ENCODE measurements at regions not wholly inside any gene's neighbourhood (a gene's known extent, or its start where the extent isn't known, plus 50 kb on each side); places are given as distances from the start of the nearest gene placed in this dataset.

DNA sequence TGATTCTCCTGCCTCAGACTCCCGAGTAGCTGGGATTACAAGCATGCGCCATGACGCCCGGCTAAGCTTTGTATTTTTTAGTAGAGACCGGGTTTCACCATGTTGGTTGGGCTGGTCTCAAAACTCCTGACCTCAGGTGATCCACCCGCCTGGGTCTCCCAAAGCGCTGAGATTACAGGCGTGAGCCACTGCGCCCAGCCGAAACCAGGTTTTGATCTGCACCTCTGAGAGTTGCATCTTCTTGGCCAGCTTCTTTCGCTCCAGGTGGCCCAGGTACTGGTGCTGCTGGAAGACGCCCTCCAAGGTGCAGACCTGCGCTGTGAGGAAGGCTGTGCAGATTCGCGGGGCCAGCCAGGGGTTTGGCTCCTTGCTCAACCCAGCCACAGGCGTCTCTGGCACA is 275.4 kb upstream of the LRRC3B start:
- Mint-ChIP-seq H3K4me3 (no peak overlapping the region), H3K36me3 (ENCODE audit: low read depth) (no peaks in the 10 kb centered on the region), H3K27me3 (ENCODE audit: insufficient read depth) (no peaks in the 10 kb centered on the region), H3K27ac (no peak overlapping the region), H3K4me1 (ENCODE audit: low read depth) (no peaks in the 10 kb centered on the region), H3K9me3 (peaks cover 14% of the 10 kb centered on the region)
- DNase-seq (ENCODE audit: low spot score): no peak
- intact Hi-C loops (cut with micrococcal nuclease): no loop called here

DNA sequence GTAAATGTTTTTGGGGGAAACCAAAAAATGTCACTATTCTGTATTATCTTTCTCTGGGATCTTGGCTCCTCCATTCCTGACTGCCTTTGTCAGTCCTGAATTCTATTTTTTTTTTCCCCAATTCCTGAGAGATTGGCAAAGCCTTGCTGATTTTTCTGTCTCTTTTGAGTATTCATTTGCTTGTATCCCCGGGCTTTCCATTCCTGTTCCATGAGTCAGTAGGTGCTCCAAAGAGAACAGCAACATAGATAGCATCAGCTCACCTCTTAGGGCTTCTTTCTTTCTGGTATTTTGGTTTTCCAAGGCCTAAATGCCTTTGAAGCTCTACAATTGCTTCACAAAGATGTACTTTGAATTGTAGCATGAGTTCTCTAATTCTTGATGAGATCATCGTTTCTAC is 271.7 kb upstream of the LRRC3B start:
- Mint-ChIP-seq H3K27me3 (ENCODE audit: insufficient read depth) (no peaks in the 10 kb centered on the region), H3K36me3 (ENCODE audit: low read depth) (no peaks in the 10 kb centered on the region), H3K27ac (no peak overlapping the region), H3K9me3 (peaks cover 24% of the 10 kb centered on the region), H3K4me3 (no peak overlapping the region), H3K4me1 (ENCODE audit: low read depth) (no peaks in the 10 kb centered on the region)
- intact Hi-C loops (cut with micrococcal nuclease): no loop called here
- DNase-seq (ENCODE audit: low spot score): no peak

DNA sequence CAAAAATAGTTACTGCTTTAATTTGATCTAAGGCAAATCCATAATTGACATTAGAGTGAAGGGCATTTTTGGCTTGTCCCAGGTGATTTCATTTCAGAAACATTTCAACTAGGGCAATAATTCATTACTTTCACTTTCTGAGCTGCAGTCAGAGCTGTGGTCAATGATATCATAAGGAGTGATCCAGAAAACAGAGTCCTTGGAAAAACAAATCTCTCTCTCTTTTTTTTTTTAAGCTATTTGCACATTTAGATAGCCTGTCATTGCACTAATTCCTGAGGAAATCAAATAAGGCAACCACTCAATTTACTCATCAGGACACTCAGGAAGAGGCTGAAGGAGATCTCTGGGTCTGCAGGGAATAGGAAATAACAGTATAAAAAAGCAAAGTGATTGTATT is 269.5 kb upstream of the LRRC3B start:
- Mint-ChIP-seq H3K36me3 (ENCODE audit: low read depth) (no peaks in the 10 kb centered on the region), H3K27me3 (ENCODE audit: insufficient read depth) (no peaks in the 10 kb centered on the region), H3K4me3 (no peak overlapping the region), H3K9me3 (peaks cover 14% of the 10 kb centered on the region), H3K27ac (no peak overlapping the region), H3K4me1 (ENCODE audit: low read depth) (no peaks in the 10 kb centered on the region)
- DNase-seq (ENCODE audit: low spot score): no peak
- intact Hi-C loops (cut with micrococcal nuclease): no loop called here

DNA sequence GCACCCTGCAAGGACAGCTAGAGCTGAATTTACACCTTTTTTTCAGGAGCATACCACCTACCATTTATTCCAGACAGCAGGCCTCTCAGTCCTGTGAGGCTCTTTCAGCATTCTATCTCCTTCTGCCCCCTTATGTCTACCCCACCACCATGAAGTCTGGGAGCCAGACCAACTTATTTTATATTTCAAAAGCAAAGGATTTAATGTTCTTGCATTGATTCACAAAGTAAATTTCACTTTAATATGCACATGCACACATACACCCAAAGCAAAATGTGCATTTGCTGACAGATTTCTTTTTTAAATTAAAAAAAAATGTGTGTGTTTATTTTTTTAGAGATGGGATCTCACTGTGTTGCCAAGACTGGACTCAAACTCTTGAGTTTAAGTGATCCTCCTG is 264.2 kb upstream of the LRRC3B start:
- Mint-ChIP-seq H3K27ac (no peak overlapping the region), H3K27me3 (ENCODE audit: insufficient read depth) (no peaks in the 10 kb centered on the region), H3K36me3 (ENCODE audit: low read depth) (no peaks in the 10 kb centered on the region), H3K4me1 (ENCODE audit: low read depth) (no peaks in the 10 kb centered on the region), H3K4me3 (no peak overlapping the region), H3K9me3 (peaks cover 14% of the 10 kb centered on the region)
- DNase-seq (ENCODE audit: low spot score): no peak
- intact Hi-C loops (cut with micrococcal nuclease): no loop called here

DNA sequence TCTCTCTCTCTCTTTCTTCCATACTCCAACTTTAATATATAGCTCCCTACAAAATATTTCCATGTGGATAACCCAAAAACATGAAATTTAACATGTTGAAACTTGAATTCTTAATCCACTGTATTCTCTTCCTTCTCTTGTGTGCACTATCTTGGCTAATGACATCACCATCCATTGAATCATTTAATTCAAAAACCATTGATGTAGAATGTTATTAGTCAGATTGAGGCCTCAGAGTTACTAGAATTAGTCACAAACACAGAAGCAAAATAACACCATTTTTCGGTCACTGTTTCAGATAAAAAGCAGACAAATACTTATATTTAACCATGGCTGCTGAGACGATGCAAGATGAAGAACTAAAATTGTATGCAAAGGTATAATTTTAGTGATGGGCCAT is 256.9 kb upstream of the LRRC3B start:
- Mint-ChIP-seq H3K4me3 (no peak overlapping the region), H3K27ac (no peak overlapping the region), H3K4me1 (ENCODE audit: low read depth) (no peaks in the 10 kb centered on the region), H3K9me3 (peaks cover 8% of the 10 kb centered on the region), H3K27me3 (ENCODE audit: insufficient read depth) (peaks cover 2% of the 10 kb centered on the region), H3K36me3 (ENCODE audit: low read depth) (no peaks in the 10 kb centered on the region)
- no peak for DNase-seq (ENCODE audit: low spot score)
- intact Hi-C loops (cut with micrococcal nuclease): no loop called here

DNA sequence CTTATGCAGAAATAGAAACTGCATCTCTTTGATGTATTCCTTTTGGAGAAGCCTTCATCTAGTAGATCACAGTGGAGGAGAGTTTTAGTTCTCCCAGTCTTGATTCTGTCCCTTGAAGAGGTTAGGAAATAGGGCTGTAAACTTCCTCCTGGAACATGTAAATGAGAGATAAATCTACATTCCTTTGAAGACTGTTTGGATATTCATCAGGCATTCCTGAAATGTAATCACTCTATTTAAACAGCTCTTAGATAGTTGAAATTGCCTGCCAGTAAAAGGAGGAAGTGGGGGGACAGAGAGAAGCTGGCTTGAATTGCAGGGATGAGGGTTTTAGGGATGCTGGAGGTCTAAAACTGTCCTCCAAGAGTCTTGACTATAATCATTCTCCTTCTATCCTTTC is 254.3 kb upstream of the LRRC3B start:
- no peak for DNase-seq (ENCODE audit: low spot score)
- no peaks in the 10 kb centered on the region for H3K4me1 Mint-ChIP-seq (ENCODE audit: low read depth)
- H3K36me3 Mint-ChIP-seq (ENCODE audit: low read depth): no peaks in the 10 kb centered on the region
- peaks cover 4% of the 10 kb centered on the region for H3K9me3 Mint-ChIP-seq
- peaks cover 2% of the 10 kb centered on the region for H3K27me3 Mint-ChIP-seq (ENCODE audit: insufficient read depth)
- H3K4me3 Mint-ChIP-seq: no peak overlapping the region
- no peak overlapping the region for H3K27ac Mint-ChIP-seq
- intact Hi-C loops (cut with micrococcal nuclease): no loop called here

DNA sequence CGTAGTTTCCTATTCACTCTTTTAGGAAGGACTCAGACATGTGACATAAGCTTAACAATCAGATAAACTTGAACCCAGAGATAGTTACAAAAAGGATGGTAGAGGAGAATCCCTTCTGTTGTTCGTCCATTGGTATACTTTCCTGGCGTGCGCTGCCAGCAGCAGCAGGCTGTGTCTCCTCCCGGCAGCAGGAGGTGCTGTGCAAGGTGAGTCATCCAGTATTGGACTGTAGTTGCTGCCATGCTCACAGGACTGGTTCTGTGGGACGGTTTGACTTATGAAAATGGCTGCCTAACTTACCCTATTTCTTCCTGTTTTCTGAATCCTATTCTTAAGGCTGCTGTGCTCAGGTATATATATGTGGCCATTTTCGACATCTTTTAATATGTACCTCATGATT is 253.4 kb upstream of the LRRC3B start:
- Mint-ChIP-seq H3K4me1 (ENCODE audit: low read depth) (no peaks in the 10 kb centered on the region), H3K27me3 (ENCODE audit: insufficient read depth) (peaks cover 2% of the 10 kb centered on the region), H3K4me3 (no peak overlapping the region), H3K27ac (no peak overlapping the region), H3K9me3 (peaks cover 4% of the 10 kb centered on the region), H3K36me3 (ENCODE audit: low read depth) (no peaks in the 10 kb centered on the region)
- no peak for DNase-seq (ENCODE audit: low spot score)
- intact Hi-C loops (cut with micrococcal nuclease): no loop called here

DNA sequence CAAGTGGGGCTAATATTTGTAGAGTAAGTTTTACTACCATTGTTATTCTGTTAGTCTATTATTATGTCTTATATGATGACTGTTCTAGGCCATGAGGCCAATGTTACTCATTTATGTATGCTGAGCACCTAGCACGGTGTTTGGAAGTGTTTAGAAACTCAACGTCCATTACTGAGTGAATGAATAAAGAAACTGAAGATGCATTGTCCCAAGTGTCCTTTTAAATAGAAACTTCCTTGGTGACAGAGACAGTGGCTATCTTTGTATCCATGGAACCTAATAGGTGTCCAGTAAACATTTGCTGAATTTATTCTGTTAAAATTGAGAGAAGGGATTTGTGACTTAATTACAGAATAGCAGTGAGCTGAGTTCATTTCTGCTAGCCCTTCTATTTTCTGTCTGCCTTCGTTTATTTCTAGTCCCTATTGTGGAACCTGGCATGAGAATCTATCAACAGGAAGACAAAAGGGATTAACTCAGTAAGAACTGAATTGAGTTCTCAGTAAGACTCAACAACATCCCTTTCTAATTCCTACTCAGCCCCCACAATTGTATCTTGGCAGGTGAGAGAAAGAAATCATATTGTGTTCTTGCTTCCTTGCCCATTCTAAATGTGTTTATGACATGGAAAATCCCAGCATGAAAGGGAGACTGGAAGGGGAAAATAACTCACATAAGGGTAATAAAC is 246.6 kb upstream of the LRRC3B start:
- H3K27ac Mint-ChIP-seq: no peak overlapping the region
- no peaks in the 10 kb centered on the region for H3K27me3 Mint-ChIP-seq (ENCODE audit: insufficient read depth)
- intact Hi-C loops (cut with micrococcal nuclease): no loop called here
- no peaks in the 10 kb centered on the region for H3K4me1 Mint-ChIP-seq (ENCODE audit: low read depth)
- DNase-seq (ENCODE audit: low spot score): no peak
- H3K36me3 Mint-ChIP-seq (ENCODE audit: low read depth): no peaks in the 10 kb centered on the region
- no peak overlapping the region for H3K4me3 Mint-ChIP-seq
- peaks cover 4% of the 10 kb centered on the region for H3K9me3 Mint-ChIP-seq

DNA sequence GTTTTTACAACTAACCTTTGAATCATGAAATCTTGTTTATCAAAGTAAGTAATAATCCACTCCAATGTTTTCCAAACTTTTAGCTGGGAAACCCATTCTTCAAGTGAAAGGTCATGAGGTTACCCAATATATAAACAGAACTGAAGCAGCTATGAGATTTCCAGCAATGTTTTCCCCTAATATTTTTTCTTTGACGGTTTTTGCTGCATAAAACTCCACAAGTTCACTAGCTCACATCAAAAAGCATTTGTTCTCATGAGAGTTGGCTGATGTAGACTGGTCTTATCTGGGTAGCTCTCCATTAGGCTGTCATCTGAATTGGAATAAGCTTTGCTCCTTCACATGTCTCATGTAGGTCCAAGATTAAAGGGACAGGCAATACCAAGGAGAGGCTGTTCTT is 241.2 kb upstream of the LRRC3B start:
- no peak for DNase-seq (ENCODE audit: low spot score)
- intact Hi-C loops (cut with micrococcal nuclease): no loop called here
- Mint-ChIP-seq H3K36me3 (ENCODE audit: low read depth) (no peaks in the 10 kb centered on the region), H3K27ac (no peak overlapping the region), H3K4me3 (no peak overlapping the region), H3K9me3 (no peaks in the 10 kb centered on the region), H3K4me1 (ENCODE audit: low read depth) (no peaks in the 10 kb centered on the region), H3K27me3 (ENCODE audit: insufficient read depth) (no peaks in the 10 kb centered on the region)

DNA sequence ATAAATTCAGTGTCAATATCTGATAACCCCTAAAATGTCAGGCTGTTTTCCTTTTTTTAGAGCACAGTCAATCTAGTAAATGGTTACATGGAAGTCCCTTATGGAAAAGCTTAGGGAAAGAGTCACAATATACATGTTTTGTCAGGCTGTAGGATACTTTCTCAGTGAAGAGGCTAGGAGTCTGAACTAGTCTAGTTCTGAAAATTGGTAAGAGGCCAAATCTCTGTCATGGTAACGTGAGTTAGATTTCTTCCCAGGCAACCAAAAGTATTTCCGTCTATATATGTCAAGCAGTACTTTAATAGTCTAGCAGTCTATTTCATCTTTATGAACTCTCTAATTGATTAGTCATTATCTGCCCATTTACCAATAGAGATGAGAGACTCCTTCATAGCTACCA is 215.9 kb upstream of the LRRC3B start:
- H3K9me3 Mint-ChIP-seq: peaks cover 26% of the 10 kb centered on the region
- H3K27me3 Mint-ChIP-seq (ENCODE audit: insufficient read depth): no peaks in the 10 kb centered on the region
- H3K36me3 Mint-ChIP-seq (ENCODE audit: low read depth): peaks cover 1% of the 10 kb centered on the region
- no peak for DNase-seq (ENCODE audit: low spot score)
- no peak overlapping the region for H3K4me3 Mint-ChIP-seq
- H3K27ac Mint-ChIP-seq: no peak overlapping the region
- no peaks in the 10 kb centered on the region for H3K4me1 Mint-ChIP-seq (ENCODE audit: low read depth)
- intact Hi-C loops (cut with micrococcal nuclease): no loop called here

DNA sequence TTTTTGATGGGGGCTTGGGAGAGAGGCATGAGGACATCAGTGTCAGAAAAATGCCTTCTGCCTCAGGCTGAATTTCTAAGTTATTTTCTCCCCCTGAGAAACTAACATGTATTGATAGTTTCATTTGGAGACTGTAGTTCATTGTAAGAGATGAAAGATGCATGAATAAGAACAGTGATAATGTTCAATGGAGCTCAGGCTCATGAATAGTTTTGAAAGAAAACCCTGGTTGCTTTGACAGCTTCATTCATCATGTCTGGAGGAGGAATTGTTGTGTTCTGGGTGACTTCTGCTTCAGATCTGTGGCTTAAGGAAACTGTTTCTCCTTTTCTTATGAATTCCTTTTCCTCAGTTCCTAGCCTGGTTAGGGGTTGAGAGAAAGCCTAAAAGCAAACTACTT is 204.0 kb upstream of the LRRC3B start:
- H3K9me3 Mint-ChIP-seq: peaks cover 6% of the 10 kb centered on the region
- no peak overlapping the region for H3K27ac Mint-ChIP-seq
- intact Hi-C loops (cut with micrococcal nuclease): no loop called here
- no peaks in the 10 kb centered on the region for H3K4me1 Mint-ChIP-seq (ENCODE audit: low read depth)
- no peaks in the 10 kb centered on the region for H3K27me3 Mint-ChIP-seq (ENCODE audit: insufficient read depth)
- H3K36me3 Mint-ChIP-seq (ENCODE audit: low read depth): no peaks in the 10 kb centered on the region
- no peak for DNase-seq (ENCODE audit: low spot score)
- no peak overlapping the region for H3K4me3 Mint-ChIP-seq

DNA sequence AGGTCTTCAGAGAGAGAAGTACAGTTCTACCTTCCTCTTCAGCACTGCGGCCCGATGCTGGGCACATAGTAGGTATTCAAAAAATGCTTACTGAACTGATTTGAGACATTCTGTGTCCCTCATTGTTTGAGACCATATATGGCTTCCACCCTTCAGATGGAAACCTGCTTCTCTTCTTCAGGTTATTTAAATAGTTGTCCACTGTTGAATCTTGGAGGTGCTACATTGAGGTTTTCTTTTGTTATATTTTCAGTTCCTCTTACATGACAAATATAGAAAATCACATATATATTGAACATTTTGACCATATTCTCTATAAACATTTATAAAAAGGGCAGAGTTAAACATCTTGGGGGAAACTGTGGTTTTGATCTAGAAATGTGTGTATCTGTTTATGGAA is 200.2 kb upstream of the LRRC3B start:
- intact Hi-C loops (cut with micrococcal nuclease): no loop called here
- H3K9me3 Mint-ChIP-seq: peaks cover 3% of the 10 kb centered on the region
- H3K4me3 Mint-ChIP-seq: no peak overlapping the region
- H3K27me3 Mint-ChIP-seq (ENCODE audit: insufficient read depth): no peaks in the 10 kb centered on the region
- H3K36me3 Mint-ChIP-seq (ENCODE audit: low read depth): no peaks in the 10 kb centered on the region
- DNase-seq (ENCODE audit: low spot score): no peak
- H3K4me1 Mint-ChIP-seq (ENCODE audit: low read depth): no peaks in the 10 kb centered on the region
- H3K27ac Mint-ChIP-seq: no peak overlapping the region

DNA sequence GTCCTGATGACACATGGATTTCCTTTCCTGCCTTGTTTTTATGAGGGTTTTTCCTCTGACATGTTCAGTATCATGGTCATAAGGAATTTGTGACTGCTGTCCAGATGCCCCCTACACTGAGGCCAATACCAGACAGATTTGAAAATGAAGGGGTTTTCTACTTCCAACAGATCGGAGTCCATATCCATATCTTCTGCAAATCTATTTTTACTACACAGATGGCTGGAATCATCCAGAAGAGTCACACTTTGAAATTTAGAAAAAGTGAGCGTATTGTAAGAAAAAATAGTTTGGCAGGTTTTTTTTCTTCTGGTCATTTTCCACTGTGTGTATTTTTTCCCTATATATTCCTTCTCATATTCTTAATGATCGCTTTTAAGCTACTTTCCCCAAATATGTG is 197.5 kb upstream of the LRRC3B start:
- H3K4me3 Mint-ChIP-seq: no peak overlapping the region
- peaks cover 3% of the 10 kb centered on the region for H3K9me3 Mint-ChIP-seq
- intact Hi-C loops (cut with micrococcal nuclease): no loop called here
- H3K27me3 Mint-ChIP-seq (ENCODE audit: insufficient read depth): no peaks in the 10 kb centered on the region
- H3K4me1 Mint-ChIP-seq (ENCODE audit: low read depth): no peaks in the 10 kb centered on the region
- no peak for DNase-seq (ENCODE audit: low spot score)
- H3K36me3 Mint-ChIP-seq (ENCODE audit: low read depth): no peaks in the 10 kb centered on the region
- no peak overlapping the region for H3K27ac Mint-ChIP-seq

DNA sequence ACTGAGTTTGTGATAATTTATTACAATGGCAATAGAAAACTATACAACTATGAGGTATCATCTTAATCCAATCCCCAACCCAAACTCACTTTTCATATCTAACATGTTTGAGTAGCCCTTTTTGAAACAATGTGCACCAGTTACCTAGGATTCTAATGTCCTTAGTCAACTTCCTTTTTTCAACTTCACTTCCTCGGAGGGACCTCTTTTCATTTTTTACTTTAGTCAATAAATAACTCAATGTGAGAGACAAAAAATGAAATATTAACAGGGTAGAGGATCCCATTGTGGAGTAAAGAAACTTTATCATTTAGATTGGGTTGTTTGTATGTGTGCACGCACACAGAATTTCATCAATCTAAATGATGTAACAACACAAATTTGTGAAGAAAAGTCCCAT is 193.6 kb upstream of the LRRC3B start:
- intact Hi-C loops (cut with micrococcal nuclease): no loop called here
- no peak for DNase-seq (ENCODE audit: low spot score)
- Mint-ChIP-seq H3K4me1 (ENCODE audit: low read depth) (no peaks in the 10 kb centered on the region), H3K27ac (no peak overlapping the region), H3K4me3 (no peak overlapping the region), H3K27me3 (ENCODE audit: insufficient read depth) (no peaks in the 10 kb centered on the region), H3K36me3 (ENCODE audit: low read depth) (no peaks in the 10 kb centered on the region), H3K9me3 (peaks cover 5% of the 10 kb centered on the region)
